Natural killer cell (primary cell): ENCODE measurements at regions not wholly inside any gene's neighbourhood (a gene's known extent, or its start where the extent isn't known, plus 50 kb on each side); places are given as distances from the start of the nearest gene placed in this dataset.

Source experiments
- ATAC-seq, 3 donors: fragments of 150-1000 bp in 2 of 3; fragments of 200-7000 bp in 1 of 3; cut with Tn5 transposase; 1 replicate in 1 of 3; 2 replicates in 2 of 3; pipeline ENCODE4 v1.10.0; 2021; ENCODE audit warnings: mild to moderate bottlenecking in 2 of 3, moderate library complexity in 2 of 3
- DNase-seq, 2 donors: peaks; one replicate each; pipeline versions ENCODE4 v3.0.0 to v3.0.0-alpha.2; 2013 to 2021; ENCODE audit warnings: mixed read lengths in 1 of 2
- H3K27ac ChIP-seq: one replicate; pipeline ENCODE4 v1.5.1; 2013; ENCODE audit warnings: mild to moderate bottlenecking, low read length
- H3K27me3 ChIP-seq: one replicate; pipeline ENCODE4 v1.6.1; 2013; ENCODE audit warnings: low read length; ENCODE audit not compliant: control insufficient read depth, insufficient read depth
- H3K36me3 ChIP-seq: one replicate; pipeline ENCODE4 v1.6.1; 2013; ENCODE audit warnings: low read length; ENCODE audit not compliant: control insufficient read depth, insufficient read depth
- H3K4me1 ChIP-seq: one replicate; pipeline ENCODE4 v1.6.1; 2013; ENCODE audit warnings: low read length; ENCODE audit not compliant: control insufficient read depth, insufficient read depth
- H3K4me3 ChIP-seq: one replicate; pipeline ENCODE4 v1.5.1; 2013; ENCODE audit warnings: low read length
- H3K9me3 ChIP-seq: one replicate; pipeline ENCODE4 v1.6.1; 2013; ENCODE audit warnings: low read length; ENCODE audit not compliant: control insufficient read depth, insufficient read depth
- H3K27ac Mint-ChIP-seq, 2 donors: one replicate each; pipeline ENCODE4 v1.8.0; 2022; ENCODE audit warnings: mild to moderate bottlenecking in 2 of 2, mixed read lengths in 2 of 2, moderate library complexity in 1 of 2
- H3K27me3 Mint-ChIP-seq, 2 donors: one replicate each; pipeline ENCODE4 v1.8.0; 2022; ENCODE audit warnings: low read depth in 2 of 2, mixed read lengths in 2 of 2
- H3K36me3 Mint-ChIP-seq: one replicate; pipeline ENCODE4 v1.8.0; 2022; ENCODE audit warnings: mixed read lengths
- H3K4me1 Mint-ChIP-seq, 2 donors: one replicate each; pipeline ENCODE4 v1.8.0; 2022; ENCODE audit warnings: mixed read lengths in 2 of 2
- H3K4me3 Mint-ChIP-seq: one replicate; pipeline ENCODE4 v1.8.0; 2022; ENCODE audit warnings: mild to moderate bottlenecking, moderate library complexity, mixed read lengths
- H3K9me3 Mint-ChIP-seq, 2 donors: one replicate each; pipeline ENCODE4 v1.8.0; 2022; ENCODE audit warnings: mixed read lengths in 2 of 2
- WGBS: methylation state at CpG from one replicate; pipeline ENCODE4 v1.1.7; 2013; ENCODE audit warnings: missing lambda C conversion rate; ENCODE audit not compliant: insufficient coverage; 5-methylcytosine and 5-hydroxymethylcytosine counted together
- intact Hi-C: fragments of 100-400 bp; cut with micrococcal nuclease; formaldehyde crosslinking; loops from one replicate; pipeline ENCODE4 v1.14.2; 2022
- TF ChIP-seq, protein P1 (sequence below): fragments of 200-600 bp; IDR thresholded peaks from one replicate; pipeline ENCODE4 v1.8.0; 2022; ENCODE audit warnings: antibody characterized with exemption

DNA sequence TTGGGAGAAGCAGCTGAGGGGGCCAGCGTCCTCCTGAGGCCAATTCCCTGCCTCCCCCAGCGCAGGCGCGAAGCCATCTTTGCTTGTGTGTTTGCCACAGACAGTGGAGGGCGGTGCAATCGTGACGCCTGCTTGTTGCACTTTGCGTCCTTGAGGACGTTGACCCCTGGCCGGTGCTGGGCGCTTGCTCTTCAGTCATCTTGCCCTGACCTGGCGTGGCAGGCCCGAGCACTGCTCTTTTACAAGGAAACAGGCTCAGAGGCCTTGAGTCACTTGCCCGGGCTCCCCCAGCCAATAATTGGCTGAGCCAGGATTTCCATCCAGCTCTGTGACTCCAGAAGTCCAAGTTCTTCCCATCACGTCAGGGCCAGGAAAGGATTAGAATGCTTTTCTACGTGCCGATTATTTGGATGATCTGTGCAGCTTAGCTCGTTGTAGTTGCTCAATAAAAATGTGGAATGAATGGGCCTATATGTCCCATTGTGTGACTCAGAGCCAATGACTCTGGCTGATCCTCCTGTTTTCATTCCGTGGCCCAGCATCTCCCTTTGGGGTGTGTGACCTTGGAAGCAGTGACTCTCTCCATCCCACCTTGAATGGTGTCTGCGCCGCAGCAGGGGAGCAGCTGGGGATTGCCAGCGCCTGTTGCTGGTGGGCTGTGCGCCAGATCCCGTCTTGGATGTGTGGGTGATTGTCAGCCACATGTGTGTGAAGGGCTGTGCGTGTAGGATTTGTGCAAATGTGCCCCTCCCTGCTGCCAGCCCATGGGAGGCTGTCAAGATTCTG is 214.1 kb downstream of the SEC14L1 start:
- Mint-ChIP-seq H3K9me3 (no peaks in the 10 kb centered on the region), H3K4me1 (peaks cover 0 to 16% of the 10 kb centered on the region in 2 donors), H3K4me3 (no peak overlapping the region), H3K27ac (no peak overlapping the region), H3K27me3 (no peaks in the 10 kb centered on the region), H3K36me3 (no peaks in the 10 kb centered on the region)
- H3K9me3 ChIP-seq: no peaks in the 10 kb centered on the region
- intact Hi-C loops: no loop called here
- H3K27me3 ChIP-seq: no peaks in the 10 kb centered on the region
- ATAC-seq: no peak
- 90% methylated on average over 24 of the region's 25 CpGs for WGBS
- peaks cover 10% of the 10 kb centered on the region for H3K4me1 ChIP-seq
- H3K4me3 ChIP-seq: no peak overlapping the region
- DNase-seq: no peak
- no peaks in the 10 kb centered on the region for H3K36me3 ChIP-seq
- TF ChIP-seq, protein P1, sequence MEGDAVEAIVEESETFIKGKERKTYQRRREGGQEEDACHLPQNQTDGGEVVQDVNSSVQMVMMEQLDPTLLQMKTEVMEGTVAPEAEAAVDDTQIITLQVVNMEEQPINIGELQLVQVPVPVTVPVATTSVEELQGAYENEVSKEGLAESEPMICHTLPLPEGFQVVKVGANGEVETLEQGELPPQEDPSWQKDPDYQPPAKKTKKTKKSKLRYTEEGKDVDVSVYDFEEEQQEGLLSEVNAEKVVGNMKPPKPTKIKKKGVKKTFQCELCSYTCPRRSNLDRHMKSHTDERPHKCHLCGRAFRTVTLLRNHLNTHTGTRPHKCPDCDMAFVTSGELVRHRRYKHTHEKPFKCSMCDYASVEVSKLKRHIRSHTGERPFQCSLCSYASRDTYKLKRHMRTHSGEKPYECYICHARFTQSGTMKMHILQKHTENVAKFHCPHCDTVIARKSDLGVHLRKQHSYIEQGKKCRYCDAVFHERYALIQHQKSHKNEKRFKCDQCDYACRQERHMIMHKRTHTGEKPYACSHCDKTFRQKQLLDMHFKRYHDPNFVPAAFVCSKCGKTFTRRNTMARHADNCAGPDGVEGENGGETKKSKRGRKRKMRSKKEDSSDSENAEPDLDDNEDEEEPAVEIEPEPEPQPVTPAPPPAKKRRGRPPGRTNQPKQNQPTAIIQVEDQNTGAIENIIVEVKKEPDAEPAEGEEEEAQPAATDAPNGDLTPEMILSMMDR: no peak
- H3K27ac ChIP-seq: no peak overlapping the region

DNA sequence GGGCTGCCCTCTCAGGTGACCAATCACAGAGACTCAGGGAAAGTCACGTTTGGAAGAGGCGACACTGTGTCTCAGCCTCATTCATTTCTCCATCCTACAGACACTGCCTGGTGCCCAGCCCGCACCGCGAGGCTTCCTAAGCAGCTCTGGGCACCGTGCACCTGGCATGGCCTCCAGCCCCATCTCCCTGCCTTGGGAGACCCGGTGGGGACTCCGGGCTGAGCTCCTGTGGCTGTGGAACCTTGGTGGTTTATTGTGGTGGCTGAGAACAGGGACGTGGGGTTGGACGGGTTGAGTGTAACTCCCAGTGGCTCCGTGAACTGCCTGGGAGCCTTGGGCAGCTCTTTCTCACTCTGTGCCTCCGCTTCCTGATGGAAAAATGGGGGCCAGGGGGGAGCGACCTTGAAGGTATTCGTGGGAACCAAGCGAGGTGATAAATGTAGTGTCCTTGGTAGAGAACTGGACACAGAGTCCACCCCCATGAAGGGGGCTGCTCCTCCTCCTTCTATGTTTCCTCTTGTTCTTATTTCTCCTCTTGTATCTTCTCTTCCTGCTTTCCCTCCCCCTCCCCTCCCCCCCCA is 215.4 kb downstream of the SEC14L1 start:
- peaks cover 6% of the 10 kb centered on the region for H3K4me1 ChIP-seq
- Mint-ChIP-seq H3K27me3 (no peaks in the 10 kb centered on the region), H3K27ac (no peak overlapping the region), H3K4me3 (no peak overlapping the region), H3K4me1 (peaks cover 0 to 16% of the 10 kb centered on the region in 2 donors), H3K9me3 (no peaks in the 10 kb centered on the region), H3K36me3 (no peaks in the 10 kb centered on the region)
- peak in 1 of 2 donors; percentile 14 for DNase-seq
- no peak overlapping the region for H3K27ac ChIP-seq
- no peaks in the 10 kb centered on the region for H3K9me3 ChIP-seq
- H3K36me3 ChIP-seq: no peaks in the 10 kb centered on the region
- 78% methylated on average over 15 of the region's 15 CpGs for WGBS
- TF ChIP-seq, protein P1: no peak
- intact Hi-C loops: no loop called here
- no peak overlapping the region for H3K4me3 ChIP-seq
- ATAC-seq: peak; percentile 18 to 46 (median 25)
- H3K27me3 ChIP-seq: no peaks in the 10 kb centered on the region

- intact Hi-C loops: no loop called here
Observed at GRCh38 chr17:77356690-77357201, 216.0 kb downstream of the SEC14L1 start.

More at GRCh38 chr17:77356690-77357201, 216.0 kb downstream of the SEC14L1 start:
- H3K4me1 ChIP-seq: peaks cover 6% of the 10 kb centered on the region
- no peak overlapping the region for H3K4me3 ChIP-seq
- Mint-ChIP-seq H3K27me3 (no peaks in the 10 kb centered on the region), H3K36me3 (no peaks in the 10 kb centered on the region), H3K9me3 (no peaks in the 10 kb centered on the region), H3K4me3 (no peak overlapping the region), H3K27ac (no peak overlapping the region), H3K4me1 (peaks cover 0 to 16% of the 10 kb centered on the region in 2 donors)
- H3K36me3 ChIP-seq: no peaks in the 10 kb centered on the region
- TF ChIP-seq, protein P1: no peak
- DNase-seq: peak in 1 of 2 donors; percentile 17
- H3K27me3 ChIP-seq: no peaks in the 10 kb centered on the region
- ATAC-seq: peak in 1 of 3 donors; percentile 8
- H3K27ac ChIP-seq: no peak overlapping the region
- no peaks in the 10 kb centered on the region for H3K9me3 ChIP-seq
- WGBS: 90% methylated on average over 8 of the region's 8 CpGs
